ENCODE measurements at regions not wholly inside any gene's neighbourhood (a gene's known extent, or its start where the extent isn't known, plus 50 kb on each side); places are given as distances from the start of the nearest gene placed in this dataset.

DNA sequence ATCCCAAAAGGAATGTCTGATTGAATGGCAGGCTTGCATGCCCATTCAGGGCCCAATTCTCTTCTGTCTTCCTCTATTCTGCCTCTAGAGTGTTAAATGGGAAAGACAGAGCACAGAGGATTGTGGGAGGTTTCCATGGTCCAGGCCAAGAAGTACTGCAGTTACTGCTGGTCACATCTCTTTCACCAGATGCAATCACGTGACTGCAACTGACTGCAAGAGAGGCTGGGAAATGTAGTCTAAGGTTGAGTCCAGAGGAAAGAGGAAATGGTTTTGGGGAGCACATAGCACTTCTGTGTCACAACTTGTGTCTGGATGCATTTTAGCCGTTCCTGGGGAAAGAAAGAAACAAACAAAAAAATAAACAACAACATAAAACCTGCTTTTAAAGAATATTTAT lies 336.4 kb upstream of the BTBD3 start:
- TF ChIP-seq CTCF (IDR thresholded peaks at IDR 0.05) (no peak), EZH2phosphoT487 (IDR thresholded peaks at IDR 0.05) (no peak)
